H1 (cell line): ENCODE measurements at regions not wholly inside any gene's neighbourhood (a gene's known extent, or its start where the extent isn't known, plus 50 kb on each side); places are given as distances from the start of the nearest gene placed in this dataset.

Experiments used
- CTCF ChIA-PET: fragments of 300-600 bp; sonication (Branson Sonifier 250); formaldehyde crosslinking; loops from one replicate; lab custom pipeline; 2021; ENCODE audit not compliant: partially characterized antibody; lab: Charles Lee
- POLR2A ChIA-PET: fragments of 300-600 bp; sonication (Branson Sonifier 250); formaldehyde crosslinking; loops from one replicate; lab custom pipeline; 2021; ENCODE audit warnings: inconsistent platforms; ENCODE audit not compliant: partially characterized antibody; lab: Charles Lee
- DNase-seq, 2 experiments: peaks; one replicate each; pipeline versions ENCODE4 v3.0.0 to v3.0.0-alpha.2; 2010 to 2022; ENCODE audit warnings: low spot score in 2 of 2, low read depth in 1 of 2, mixed read lengths in 1 of 2
- FAIRE-seq: peaks from 2 replicates; lab custom pipeline; 2011; peaks lifted over from hg19 to GRCh38; lab: Jason Lieb, UNC
- H2AFZ ChIP-seq: 2 replicates; pipeline ENCODE4 v1.8.1; 2012; ENCODE audit warnings: low read length, inconsistent platforms
- H2AK5ac ChIP-seq: 2 replicates; pipeline ENCODE4 v1.6.1; 2013; ENCODE audit warnings: low read depth, low read length
- H2BK120ac ChIP-seq: replicated peaks from 2 replicates; pipeline ENCODE3; 2013; ENCODE audit warnings: low read depth, low read length, inconsistent platforms
- H2BK12ac ChIP-seq: 2 replicates; pipeline ENCODE4 v1.6.1; 2013; ENCODE audit warnings: low read depth, low read length
- H2BK15ac ChIP-seq: 2 replicates; pipeline ENCODE4 v1.6.1; 2013; ENCODE audit warnings: low read length
- H2BK20ac ChIP-seq: 2 replicates; pipeline ENCODE4 v1.6.1; 2013; ENCODE audit warnings: low read length
- H2BK5ac ChIP-seq: 2 replicates; pipeline ENCODE4 v1.6.1; 2013; ENCODE audit warnings: low read depth, low read length
- H3K14ac ChIP-seq: 2 replicates; pipeline ENCODE4 v1.6.1; 2013; ENCODE audit warnings: inconsistent platforms; ENCODE audit not compliant: insufficient read length
- H3K18ac ChIP-seq: 2 replicates; pipeline ENCODE4 v1.6.1; 2013; ENCODE audit warnings: low read length; ENCODE audit errors: extremely low read depth
- H3K23ac ChIP-seq: 2 replicates; pipeline ENCODE4 v1.6.1; 2013; ENCODE audit warnings: inconsistent platforms; ENCODE audit not compliant: insufficient read length
- H3K23me2 ChIP-seq: 2 replicates; pipeline ENCODE4 v1.6.1; 2013; ENCODE audit warnings: low read depth, low read length
- H3K27ac ChIP-seq: 2 replicates; pipeline ENCODE4 v1.6.1; 2011; ENCODE audit warnings: low read depth, low read length, inconsistent platforms
- H3K27me3 ChIP-seq, 4 experiments: replicated peaks in 1 of 4; 1 replicate in 1 of 4; 2 replicates in 3 of 4; pipeline versions ENCODE4 v1.6.1 to v1.8.1; 2011 to 2013; ENCODE audit warnings: low read length in 3 of 4, mild to moderate bottlenecking in 3 of 4, inconsistent platforms in 2 of 4, mixed read lengths in 2 of 4, moderate library complexity in 1 of 4; ENCODE audit not compliant: control insufficient read depth in 3 of 4, insufficient read depth in 3 of 4; ENCODE audit errors: extremely low read depth in 1 of 4
- H3K36me3 ChIP-seq, 4 experiments: 2 replicates each; pipeline versions ENCODE4 v1.6.1 to v1.8.1; 2011 to 2013; ENCODE audit warnings: mild to moderate bottlenecking in 4 of 4, low read length in 3 of 4, moderate library complexity in 2 of 4, control low read depth in 1 of 4, inconsistent platforms in 1 of 4; ENCODE audit not compliant: insufficient read depth in 4 of 4, control insufficient read depth in 2 of 4
- H3K4ac ChIP-seq: replicated peaks from 2 replicates; pipeline ENCODE3; 2013; ENCODE audit warnings: low read length, low read depth, mixed read lengths, inconsistent platforms; ENCODE audit not compliant: insufficient read length
- H3K4me1 ChIP-seq, 4 experiments: replicated peaks in 1 of 4; 1 replicate in 1 of 4; 2 replicates in 3 of 4; pipeline versions ENCODE4 v1.6.1 to v1.8.1; 2011 to 2013; ENCODE audit warnings: low read length in 3 of 4, inconsistent platforms in 2 of 4, mixed read lengths in 1 of 4; ENCODE audit not compliant: insufficient read depth in 4 of 4, control insufficient read depth in 3 of 4
- H3K4me2 ChIP-seq, 2 experiments: 2 replicates each; pipeline versions ENCODE4 v1.6.1 to v1.8.1; 2011 to 2013; ENCODE audit warnings: low read depth in 2 of 2, low read length in 2 of 2, control low read depth in 1 of 2, inconsistent platforms in 1 of 2, mild to moderate bottlenecking in 1 of 2; ENCODE audit not compliant: insufficient read depth in 1 of 2
- H3K4me3 ChIP-seq, 4 experiments: fragments of 200-600, 300-600 bp in 1 of 4; sonication (generic), shearing (Covaris generic), sonication (Bioruptor Twin) in 1 of 4; 2 replicates each; pipeline versions ENCODE4 v1.5.1 to v1.8.1; 2011 to 2016; ENCODE audit warnings: low read length in 4 of 4, low read depth in 3 of 4, control low read depth in 2 of 4, inconsistent platforms in 2 of 4, mild to moderate bottlenecking in 2 of 4, mixed read lengths in 1 of 4, moderate library complexity in 1 of 4; ENCODE audit not compliant: insufficient read depth in 2 of 4; ENCODE audit errors: extremely low read depth in 1 of 4
- H3K56ac ChIP-seq: replicated peaks from 2 replicates; pipeline ENCODE3; 2013; ENCODE audit warnings: low read depth, mild to moderate bottlenecking, mixed read lengths, low read length, inconsistent platforms; ENCODE audit not compliant: insufficient read length
- H3K79me1 ChIP-seq: 2 replicates; pipeline ENCODE4 v1.6.1; 2013; ENCODE audit warnings: low read depth, low read length, control low read depth
- H3K79me2 ChIP-seq, 2 experiments: 2 replicates each; pipeline versions ENCODE4 v1.6.1 to v1.8.1; 2012 to 2013; ENCODE audit warnings: low read length in 2 of 2, mild to moderate bottlenecking in 2 of 2, inconsistent platforms in 1 of 2; ENCODE audit not compliant: insufficient read depth in 2 of 2, control insufficient read depth in 1 of 2
- H3K9ac ChIP-seq, 4 experiments: replicated peaks in 1 of 4; 1 replicate in 1 of 4; 2 replicates in 3 of 4; pipeline versions ENCODE4 v1.6.1 to v1.8.1; 2011 to 2013; ENCODE audit warnings: low read depth in 3 of 4, low read length in 3 of 4, control low read depth in 2 of 4, mild to moderate bottlenecking in 2 of 4, moderate library complexity in 2 of 4, inconsistent platforms in 1 of 4; ENCODE audit errors: extremely low read depth in 1 of 4
- H3K9me3 ChIP-seq, 2 experiments: 2 replicates each; pipeline versions ENCODE4 v1.6.1 to v1.8.1; 2012 to 2013; ENCODE audit warnings: mild to moderate bottlenecking in 2 of 2, moderate library complexity in 2 of 2, control low read depth in 1 of 2, inconsistent platforms in 1 of 2, low read depth in 1 of 2, low read length in 1 of 2, mixed read lengths in 1 of 2; ENCODE audit not compliant: insufficient read depth in 2 of 2
- H4K20me1 ChIP-seq, 2 experiments: replicated peaks in 1 of 2; 2 replicates each; pipeline versions ENCODE3 to v1.8.1; 2011 to 2013; ENCODE audit warnings: inconsistent platforms in 2 of 2, low read length in 2 of 2, mild to moderate bottlenecking in 1 of 2; ENCODE audit not compliant: insufficient read depth in 2 of 2, control insufficient read depth in 1 of 2
- H4K5ac ChIP-seq: 2 replicates; pipeline ENCODE4 v1.6.1; 2013; ENCODE audit warnings: low read length, low read depth, mixed read lengths, inconsistent platforms; ENCODE audit not compliant: insufficient read length
- H4K8ac ChIP-seq: 2 replicates; pipeline ENCODE4 v1.8.0; 2013; ENCODE audit warnings: mild to moderate bottlenecking, moderate library complexity, low read length, inconsistent platforms; ENCODE audit not compliant: insufficient read depth; ENCODE audit errors: extremely low read depth
- H4K91ac ChIP-seq: replicated peaks from 2 replicates; pipeline ENCODE3; 2013; ENCODE audit warnings: low read length, mixed read lengths, inconsistent platforms; ENCODE audit not compliant: insufficient read length
- ASH2L ChIP-seq: fragments of 200-600, 300-600 bp; sonication (generic); IDR thresholded peaks from one replicate; pipeline ENCODE4 v1.7.1; 2017; ENCODE audit warnings: low read length
- BCL11A ChIP-seq, 2 experiments: IDR thresholded peaks; one replicate each; pipeline ENCODE4 v1.6.1; 2011; ENCODE audit warnings: low read depth in 2 of 2, low read length in 2 of 2, mild to moderate bottlenecking in 2 of 2
- CTBP2 ChIP-seq: IDR thresholded peaks from 2 replicates; pipeline ENCODE4 v1.7.0; 2011; ENCODE audit warnings: borderline replicate concordance, mild to moderate bottlenecking, moderate library complexity, mixed read lengths, low read length; ENCODE audit not compliant: insufficient read depth, insufficient read length
- GTF2F1 ChIP-seq: IDR thresholded peaks from 2 replicates; pipeline ENCODE4 v1.6.1; 2012; ENCODE audit warnings: low read depth, low read length, improper control_type of control experiment, borderline replicate concordance
- HDAC6 ChIP-seq: IDR thresholded peaks from one replicate; pipeline ENCODE4 v1.7.1; 2012; ENCODE audit warnings: low read depth, mild to moderate bottlenecking, inconsistent platforms, low read length, moderate library complexity
- JUND ChIP-seq: IDR thresholded peaks from 2 replicates; pipeline ENCODE4 v1.6.1; 2011; ENCODE audit warnings: mild to moderate bottlenecking, improper control_type of control experiment, low read length
- KDM4A ChIP-seq: IDR thresholded peaks from one replicate; pipeline ENCODE4 v1.7.1; 2012; ENCODE audit warnings: low read depth, mild to moderate bottlenecking, moderate library complexity, low read length, inconsistent platforms; ENCODE audit not compliant: severe bottlenecking
- POLR2AphosphoS5 ChIP-seq: IDR thresholded peaks from 2 replicates; pipeline ENCODE4 v1.6.1; 2011; ENCODE audit warnings: low read depth, low read length
- RAD21 ChIP-seq, 2 experiments: IDR thresholded peaks in 1 of 2; conservative IDR thresholded peaks in 1 of 2; 2 replicates each; pipeline ENCODE4 v1.6.1; 2011; ENCODE audit warnings: low read depth in 2 of 2, low read length in 2 of 2, improper control_type of control experiment in 1 of 2, inconsistent platforms in 1 of 2, mild to moderate bottlenecking in 1 of 2, moderate library complexity in 1 of 2
- RNF2 ChIP-seq: fragments of 200-900, 300-1000 bp; sonication (generic); IDR thresholded peaks from 2 replicates; pipeline ENCODE4 v1.7.1; 2016; ENCODE audit warnings: borderline replicate concordance, low read depth, mild to moderate bottlenecking, antibody characterized with exemption, low read length; ENCODE audit not compliant: poor library complexity, severe bottlenecking; ENCODE audit errors: missing control alignments
- SIRT6 ChIP-seq: IDR thresholded peaks from one replicate; pipeline ENCODE4 v1.7.1; 2012; ENCODE audit warnings: low read length, inconsistent platforms
- SP4 ChIP-seq: IDR thresholded peaks from 2 replicates; pipeline ENCODE4 v1.6.1; 2012; ENCODE audit warnings: low read length, inconsistent platforms
- WGBS, 2 experiments: shearing (Covaris generic) in 1 of 2; methylation state at CpG; one replicate each; pipeline versions ENCODE4 v1.1.6 to v1.1.7; 2013 to 2015; ENCODE audit warnings: low lambda C conversion rate in 2 of 2, mixed read lengths in 2 of 2, inconsistent platforms in 1 of 2, low coverage in 1 of 2, missing lambda C conversion rate in 1 of 2; ENCODE audit not compliant: insufficient replicate concordance in 2 of 2, insufficient coverage in 1 of 2, insufficient read length in 1 of 2; ENCODE audit errors: extremely low coverage in 1 of 2, missing lambda C conversion rate in 1 of 2; 5-methylcytosine and 5-hydroxymethylcytosine counted together
- TF ChIP-seq, protein P1 (sequence below): IDR thresholded peaks from 2 replicates; pipeline ENCODE4 v1.6.1; 2012; ENCODE audit warnings: low read length, inconsistent platforms

DNA sequence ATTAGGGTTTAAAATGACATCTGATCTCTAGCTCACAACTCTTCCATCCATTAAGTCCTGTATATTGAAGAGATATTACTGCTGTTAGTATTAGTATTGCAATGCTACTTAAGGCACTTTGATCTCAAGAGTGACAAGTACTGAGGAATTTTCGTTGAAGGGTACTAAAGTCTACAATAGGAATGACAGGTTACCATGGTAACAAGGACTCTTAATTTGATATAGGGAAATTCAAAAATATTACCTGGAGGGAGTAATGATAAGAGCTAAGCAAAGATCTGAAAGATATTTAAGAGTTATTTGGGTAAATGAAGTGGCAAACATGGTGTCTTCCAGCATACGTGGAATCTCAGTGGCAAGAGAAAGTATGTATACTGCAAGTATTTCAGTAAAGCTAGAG, 518.0 kb upstream of the SLC35B3 start:
- DNase-seq (no peak), FAIRE-seq (no peak)
- Histone ChIP-seq H3K18ac (no peak overlapping the region), H3K36me3 (no peaks in the 10 kb centered on the region), H3K4ac (no peak overlapping the region), H3K79me2 (no peaks in the 10 kb centered on the region), H3K9me3 (no peaks in the 10 kb centered on the region), H3K56ac (no peak overlapping the region), H2AFZ (no peak overlapping the region), H3K4me2 (no peak overlapping the region), H2AK5ac (no peak overlapping the region), H3K79me1 (no peaks in the 10 kb centered on the region), H4K20me1 (no peaks in the 10 kb centered on the region), H2BK15ac (no peak overlapping the region), H2BK120ac (no peak overlapping the region), H3K4me1 (no peaks in the 10 kb centered on the region), H3K27ac (no peak overlapping the region), H3K27me3 (no peaks in the 10 kb centered on the region), H3K14ac (no peak overlapping the region), H3K23me2 (no peaks in the 10 kb centered on the region), H2BK12ac (no peak overlapping the region), H3K9ac (no peak overlapping the region), H4K91ac (no peak overlapping the region), H2BK20ac (no peak overlapping the region), H4K8ac (no peak overlapping the region), H3K4me3 (no peak overlapping the region), H3K23ac (no peak overlapping the region), H4K5ac (no peak overlapping the region), H2BK5ac (no peak overlapping the region)
- CTCF ChIA-PET: interaction anchor here (0.9 to 1.0 kb wide), 2 partner anchors 10 to 11 kb away, joined by 3 read pairs; no protein-coding TSS in a partner anchor
- POLR2A ChIA-PET: no interaction called here
- WGBS, 2 experiments: 77% methylated on average over 2 of the region's 2 CpGs; no CpG with 5 or more reads in 1 of the 2 experiments
- TF ChIP-seq GTF2F1 (no peak), KDM4A (no peak), CTBP2 (no peak), RAD21 (IDR thresholded peaks at IDR 0.05 in 1 of 2, conservative IDR thresholded peaks at IDR 0.05 in 1 of 2; ENCODE audit: low read depth in 2 of 2, low read length in 2 of 2) (no peak), POLR2AphosphoS5 (no peak), ASH2L (no peak), HDAC6 (no peak), RNF2 (no peak), SIRT6 (no peak), JUND (no peak), SP4 (no peak), BCL11A (IDR thresholded peaks at IDR 0.05; ENCODE audit: low read depth in 2 of 2, low read length in 2 of 2) (no peak)
- TF ChIP-seq, protein P1, sequence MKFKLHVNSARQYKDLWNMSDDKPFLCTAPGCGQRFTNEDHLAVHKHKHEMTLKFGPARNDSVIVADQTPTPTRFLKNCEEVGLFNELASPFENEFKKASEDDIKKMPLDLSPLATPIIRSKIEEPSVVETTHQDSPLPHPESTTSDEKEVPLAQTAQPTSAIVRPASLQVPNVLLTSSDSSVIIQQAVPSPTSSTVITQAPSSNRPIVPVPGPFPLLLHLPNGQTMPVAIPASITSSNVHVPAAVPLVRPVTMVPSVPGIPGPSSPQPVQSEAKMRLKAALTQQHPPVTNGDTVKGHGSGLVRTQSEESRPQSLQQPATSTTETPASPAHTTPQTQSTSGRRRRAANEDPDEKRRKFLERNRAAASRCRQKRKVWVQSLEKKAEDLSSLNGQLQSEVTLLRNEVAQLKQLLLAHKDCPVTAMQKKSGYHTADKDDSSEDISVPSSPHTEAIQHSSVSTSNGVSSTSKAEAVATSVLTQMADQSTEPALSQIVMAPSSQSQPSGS: no peak
